ENCODE measurements at regions not wholly inside any gene's neighbourhood (a gene's known extent, or its start where the extent isn't known, plus 50 kb on each side); places are given as distances from the start of the nearest gene placed in this dataset.

GRCh38 chr4:178244785-178245184 is 802.5 kb upstream of the AGA start:
- Histone ChIP-seq H3K36me3 (replicated peaks; ENCODE audit: control insufficient read depth, insufficient read depth, low read length) (no peaks in the 10 kb centered on the region), H3K4me3 (ENCODE audit: insufficient read depth, low read depth, low read length) (no peak overlapping the region), H3K27me3 (ENCODE audit: control insufficient read depth, insufficient read depth, low read length) (no peaks in the 10 kb centered on the region)
- DNase-seq: no peak

DNA sequence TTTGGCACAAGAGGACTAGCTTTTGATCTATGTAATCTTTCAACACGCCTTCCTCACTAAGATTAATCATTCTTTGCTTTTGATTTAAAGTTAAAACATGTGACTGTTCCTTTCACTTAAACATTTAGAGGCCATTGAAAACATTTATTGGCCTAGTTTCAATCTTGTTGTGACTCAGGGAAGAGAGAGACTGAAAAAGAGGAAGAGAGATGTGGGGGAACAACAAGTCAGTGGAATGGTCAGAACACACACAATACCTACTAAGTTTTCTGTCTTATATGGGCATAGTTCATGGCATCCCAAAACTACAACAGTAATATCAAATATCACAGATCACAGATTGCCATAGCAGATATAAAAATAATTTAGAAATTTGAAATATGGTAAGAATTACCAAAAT is 812.9 kb upstream of the AGA start:
- no peaks in the 10 kb centered on the region for H3K36me3 ChIP-seq (replicated peaks; ENCODE audit: control insufficient read depth, insufficient read depth, low read length)
- no peak overlapping the region for H3K4me3 ChIP-seq (ENCODE audit: insufficient read depth, low read depth, low read length)
- H3K27me3 ChIP-seq (ENCODE audit: control insufficient read depth, insufficient read depth, low read length): no peaks in the 10 kb centered on the region
- DNase-seq: no peak

- H3K36me3 ChIP-seq (replicated peaks; ENCODE audit: control insufficient read depth, insufficient read depth, low read length): no peaks in the 10 kb centered on the region
- H3K4me3 ChIP-seq (ENCODE audit: insufficient read depth, low read depth, low read length): no peak overlapping the region
Measured at GRCh38 chr4:178258603-178259002, 816.4 kb upstream of the AGA start.

GRCh38 chr4:178259566-178259965 is 817.3 kb upstream of the AGA start:
- H3K27me3 ChIP-seq (ENCODE audit: control insufficient read depth, insufficient read depth, low read length): no peaks in the 10 kb centered on the region
- H3K4me3 ChIP-seq (ENCODE audit: insufficient read depth, low read depth, low read length): no peak overlapping the region
- no peak for DNase-seq
- H3K36me3 ChIP-seq (replicated peaks; ENCODE audit: control insufficient read depth, insufficient read depth, low read length): no peaks in the 10 kb centered on the region

More at GRCh38 chr4:178258603-178259002, 816.4 kb upstream of the AGA start:
- H3K27me3 ChIP-seq (ENCODE audit: control insufficient read depth, insufficient read depth, low read length): no peaks in the 10 kb centered on the region
- DNase-seq: no peak

DNA sequence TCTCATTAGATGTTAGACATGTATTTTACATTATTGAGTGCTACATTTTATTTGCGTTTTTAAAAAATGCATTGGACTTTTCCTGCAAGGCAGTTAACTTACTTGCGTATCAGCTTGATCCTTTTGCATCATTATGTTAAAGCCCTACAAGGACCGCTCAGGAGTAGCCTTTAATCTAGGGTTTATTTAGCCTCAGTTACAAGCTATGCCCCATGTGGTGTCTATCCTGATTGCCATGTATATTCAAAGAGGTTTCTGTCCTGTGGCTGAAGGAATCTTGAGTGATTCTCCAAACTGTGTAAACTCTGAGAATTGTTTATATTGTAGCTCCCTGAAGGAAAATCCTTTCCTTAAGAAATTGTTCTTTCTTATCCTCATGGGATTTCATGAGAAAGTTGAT is 821.8 kb upstream of the AGA start:
- no peak for DNase-seq
- H3K4me3 ChIP-seq (ENCODE audit: insufficient read depth, low read depth, low read length): no peak overlapping the region
- H3K27me3 ChIP-seq (ENCODE audit: control insufficient read depth, insufficient read depth, low read length): no peaks in the 10 kb centered on the region
- H3K36me3 ChIP-seq (replicated peaks; ENCODE audit: control insufficient read depth, insufficient read depth, low read length): no peaks in the 10 kb centered on the region

- no peaks in the 10 kb centered on the region for H3K27me3 ChIP-seq (ENCODE audit: control insufficient read depth, insufficient read depth, low read length)
- no peak for DNase-seq
- H3K36me3 ChIP-seq (replicated peaks; ENCODE audit: control insufficient read depth, insufficient read depth, low read length): no peaks in the 10 kb centered on the region
- H3K4me3 ChIP-seq (ENCODE audit: insufficient read depth, low read depth, low read length): no peak overlapping the region
Measured at GRCh38 chr4:178271386-178271785, 829.1 kb upstream of the AGA start.

DNA sequence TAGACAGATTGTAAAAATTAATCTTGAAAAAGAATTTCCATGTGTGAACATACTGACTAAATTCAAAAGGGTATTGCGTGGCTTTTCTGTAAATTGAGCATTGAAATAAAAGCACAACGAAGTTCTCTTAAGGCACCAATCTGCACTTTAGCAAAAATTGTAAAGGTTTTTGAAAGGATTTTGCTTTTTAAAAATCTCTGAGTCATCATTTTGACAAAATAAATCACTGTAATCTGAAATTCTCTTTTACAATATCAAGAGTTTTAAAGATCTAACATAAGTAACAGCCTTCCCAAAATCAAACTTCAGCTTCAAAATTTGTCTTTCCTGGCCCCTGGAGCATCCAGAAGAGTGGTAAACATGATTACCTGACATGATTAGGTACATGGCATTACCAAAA is 830.9 kb upstream of the AGA start:
- H3K36me3 ChIP-seq (replicated peaks; ENCODE audit: control insufficient read depth, insufficient read depth, low read length): no peaks in the 10 kb centered on the region
- no peak overlapping the region for H3K4me3 ChIP-seq (ENCODE audit: insufficient read depth, low read depth, low read length)
- H3K27me3 ChIP-seq (ENCODE audit: control insufficient read depth, insufficient read depth, low read length): no peaks in the 10 kb centered on the region
- DNase-seq: no peak

GRCh38 chr4:178275671-178276360 is 833.6 kb upstream of the AGA start:
- no peaks in the 10 kb centered on the region for H3K27me3 ChIP-seq (ENCODE audit: control insufficient read depth, insufficient read depth, low read length)
- DNase-seq: peak; percentile 42

DNA sequence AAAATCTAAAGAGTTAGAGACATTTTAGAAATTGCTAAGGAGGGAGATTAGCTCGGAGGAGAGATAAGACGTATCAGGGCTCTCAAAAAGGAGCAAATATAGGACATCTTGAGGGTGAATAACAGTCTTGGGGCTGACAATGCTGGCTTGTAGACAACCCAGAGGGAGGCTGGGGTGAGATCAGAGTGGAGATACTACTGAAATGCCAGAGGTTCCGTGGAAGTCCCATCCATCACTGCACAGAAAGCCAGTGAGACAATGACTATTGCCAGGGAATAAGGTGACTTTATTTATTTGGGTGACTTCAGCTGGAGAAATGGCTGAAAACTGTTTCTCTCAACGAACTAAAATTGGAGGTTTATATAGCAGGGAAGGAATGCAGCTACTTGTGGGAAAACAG is 838.1 kb upstream of the AGA start:
- Histone ChIP-seq H3K36me3 (replicated peaks; ENCODE audit: control insufficient read depth, insufficient read depth, low read length) (no peaks in the 10 kb centered on the region), H3K27me3 (ENCODE audit: control insufficient read depth, insufficient read depth, low read length) (no peaks in the 10 kb centered on the region), H3K4me3 (ENCODE audit: insufficient read depth, low read depth, low read length) (no peak overlapping the region)
- DNase-seq: no peak

More at GRCh38 chr4:178275671-178276360, 833.6 kb upstream of the AGA start:
- no peak overlapping the region for H3K4me3 ChIP-seq (ENCODE audit: insufficient read depth, low read depth, low read length)
- no peaks in the 10 kb centered on the region for H3K36me3 ChIP-seq (replicated peaks; ENCODE audit: control insufficient read depth, insufficient read depth, low read length)

GRCh38 chr4:178288462-178288861 is 846.2 kb upstream of the AGA start:
- Histone ChIP-seq H3K27me3 (ENCODE audit: control insufficient read depth, insufficient read depth, low read length) (no peaks in the 10 kb centered on the region), H3K4me3 (ENCODE audit: insufficient read depth, low read depth, low read length) (no peak overlapping the region), H3K36me3 (replicated peaks; ENCODE audit: control insufficient read depth, insufficient read depth, low read length) (no peaks in the 10 kb centered on the region)
- no peak for DNase-seq

DNA sequence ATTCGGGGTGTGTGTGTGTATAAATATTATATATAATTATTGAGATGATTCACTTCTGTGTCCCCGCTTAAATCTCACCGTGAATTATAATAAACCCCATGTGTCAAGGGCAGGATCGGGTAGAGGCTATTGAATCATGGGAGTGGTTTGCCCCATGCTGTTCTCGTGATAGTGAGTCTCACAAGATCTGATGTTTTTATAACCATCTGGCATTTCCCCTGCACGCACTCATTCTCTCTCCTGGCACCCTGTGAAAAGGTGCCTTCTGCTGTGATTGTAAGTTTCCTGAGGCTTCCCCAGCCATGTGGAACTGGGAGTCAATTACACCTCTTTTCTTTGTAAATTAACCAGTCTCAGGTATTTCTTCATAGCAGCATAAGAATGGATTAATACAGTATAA is 851.4 kb upstream of the AGA start:
- DNase-seq: no peak
- Histone ChIP-seq H3K36me3 (replicated peaks; ENCODE audit: control insufficient read depth, insufficient read depth, low read length) (no peaks in the 10 kb centered on the region), H3K27me3 (ENCODE audit: control insufficient read depth, insufficient read depth, low read length) (no peaks in the 10 kb centered on the region), H3K4me3 (ENCODE audit: insufficient read depth, low read depth, low read length) (no peak overlapping the region)

GRCh38 chr4:178296669-178297068 is 854.4 kb upstream of the AGA start:
- no peak for DNase-seq
- no peak overlapping the region for H3K4me3 ChIP-seq (ENCODE audit: insufficient read depth, low read depth, low read length)

DNA sequence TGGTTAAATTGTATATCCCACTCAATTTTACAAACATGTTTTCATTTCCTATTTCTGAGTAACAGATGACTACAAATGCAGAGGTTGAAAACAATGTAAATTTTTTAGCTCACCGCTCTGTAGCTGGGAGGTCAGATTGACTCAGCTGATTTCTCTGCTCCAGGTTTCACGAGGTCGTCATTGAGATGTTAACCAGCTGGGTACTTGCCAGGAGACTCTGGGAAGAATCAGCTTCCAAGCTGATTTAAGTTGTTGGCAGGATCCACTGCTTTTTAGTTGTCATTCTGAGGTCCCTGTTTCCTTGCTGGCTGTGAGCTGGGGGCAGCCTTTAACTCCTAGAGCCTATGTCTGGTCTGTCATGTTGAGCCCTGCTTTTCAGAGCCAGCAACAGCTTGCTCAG is 864.3 kb upstream of the AGA start:
- no peaks in the 10 kb centered on the region for H3K36me3 ChIP-seq (replicated peaks; ENCODE audit: control insufficient read depth, insufficient read depth, low read length)
- peak; percentile 2 for DNase-seq
- H3K27me3 ChIP-seq (ENCODE audit: control insufficient read depth, insufficient read depth, low read length): no peaks in the 10 kb centered on the region
- H3K4me3 ChIP-seq (ENCODE audit: insufficient read depth, low read depth, low read length): no peak overlapping the region

More at GRCh38 chr4:178296669-178297068, 854.4 kb upstream of the AGA start:
- Histone ChIP-seq H3K27me3 (ENCODE audit: control insufficient read depth, insufficient read depth, low read length) (no peaks in the 10 kb centered on the region), H3K36me3 (replicated peaks; ENCODE audit: control insufficient read depth, insufficient read depth, low read length) (no peaks in the 10 kb centered on the region)

GRCh38 chr4:178309890-178310289 is 867.7 kb upstream of the AGA start:
- no peaks in the 10 kb centered on the region for H3K36me3 ChIP-seq (replicated peaks; ENCODE audit: control insufficient read depth, insufficient read depth, low read length)
- no peak for DNase-seq
- no peaks in the 10 kb centered on the region for H3K27me3 ChIP-seq (ENCODE audit: control insufficient read depth, insufficient read depth, low read length)
- no peak overlapping the region for H3K4me3 ChIP-seq (ENCODE audit: insufficient read depth, low read depth, low read length)

GRCh38 chr4:178311997-178312396 is 869.8 kb upstream of the AGA start:
- DNase-seq: no peak
- no peaks in the 10 kb centered on the region for H3K36me3 ChIP-seq (replicated peaks; ENCODE audit: control insufficient read depth, insufficient read depth, low read length)
- H3K4me3 ChIP-seq (ENCODE audit: insufficient read depth, low read depth, low read length): no peak overlapping the region
- no peaks in the 10 kb centered on the region for H3K27me3 ChIP-seq (ENCODE audit: control insufficient read depth, insufficient read depth, low read length)

GRCh38 chr4:178314287-178314686 is 872.0 kb upstream of the AGA start:
- no peaks in the 10 kb centered on the region for H3K27me3 ChIP-seq (ENCODE audit: control insufficient read depth, insufficient read depth, low read length)
- no peak for DNase-seq
- H3K4me3 ChIP-seq (ENCODE audit: insufficient read depth, low read depth, low read length): no peak overlapping the region
- H3K36me3 ChIP-seq (replicated peaks; ENCODE audit: control insufficient read depth, insufficient read depth, low read length): no peaks in the 10 kb centered on the region

Measured in H7 (cell line).